ENCODE measurements at regions not wholly inside any gene's neighbourhood (a gene's known extent, or its start where the extent isn't known, plus 50 kb on each side); places are given as distances from the start of the nearest gene placed in this dataset.

DNA sequence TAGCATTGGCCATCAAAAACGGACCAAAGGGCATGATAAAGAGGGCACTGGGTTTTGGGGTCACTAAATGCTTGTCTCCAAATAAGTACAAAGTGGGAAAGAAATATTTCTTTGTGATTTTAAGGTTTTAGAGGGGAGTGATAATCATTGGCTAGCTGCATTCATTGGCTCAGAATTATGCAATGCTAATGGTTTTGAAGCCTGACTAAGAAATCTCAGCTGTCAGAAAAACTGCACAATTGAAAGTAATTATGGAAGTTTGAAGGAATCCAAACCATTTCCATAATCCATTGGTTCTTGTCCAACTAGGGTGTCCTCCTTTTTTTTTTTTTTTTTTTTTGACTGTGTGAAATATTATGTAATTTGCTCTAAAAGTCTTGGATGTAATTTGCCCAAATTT lies 88.2 kb upstream of the ARGLU1 start:
- DNase-seq (ENCODE audit: low read depth, low spot score) (no peak), ATAC-seq (no peak)
- Histone ChIP-seq H3K4me1 (ENCODE audit: control insufficient read depth in 1 of 2, insufficient read depth in 2 of 2, low read length in 2 of 2) (no peaks in the 10 kb centered on the region), H2AFZ (ENCODE audit: low read depth, low read length, poor library complexity, severe bottlenecking) (no peak overlapping the region), H4K20me1 (ENCODE audit: insufficient read depth) (no peaks in the 10 kb centered on the region), H3K27me3 (ENCODE audit: insufficient read depth, low read length) (no peaks in the 10 kb centered on the region), H3K9me2 (ENCODE audit: insufficient read depth) (no peaks in the 10 kb centered on the region), H3K9ac (ENCODE audit: low read length) (no peak overlapping the region), H3K36me3 (ENCODE audit: control insufficient read depth in 1 of 2, insufficient read depth in 2 of 2, low read length in 2 of 2) (no peaks in the 10 kb centered on the region), H3K27ac (ENCODE audit: low read depth, low read length) (no peak overlapping the region), H3K9me3 (ENCODE audit: control insufficient read depth in 1 of 2, insufficient read depth in 1 of 2, low read depth in 1 of 2, low read length in 2 of 2) (no peaks in the 10 kb centered on the region), H3K4me2 (ENCODE audit: low read length) (no peak overlapping the region), H3K79me2 (ENCODE audit: insufficient read depth, low read length) (no peaks in the 10 kb centered on the region), H3K4me3 (replicated peaks in 1 of 2; ENCODE audit: low read depth in 1 of 2, low read length in 2 of 2) (no peak overlapping the region)
- intact Hi-C loops (cut with micrococcal nuclease): no loop called here
- ChIA-PET POLR2A (no interaction called here), RAD21 (ENCODE audit: low non-redundant PET in 1 of 2, low total read pairs in 2 of 2, uncharacterized antibody in 2 of 2, unreplicated experiment in 2 of 2) (no interaction called here), CTCF (no interaction called here)
- TF ChIP-seq EZH2 (IDR thresholded peaks at IDR 0.05): no peak
- TF ChIP-seq SRF (IDR thresholded peaks at IDR 0.05; ENCODE audit: low read depth): no peak
- no peak for TF ChIP-seq EGR1 (IDR thresholded peaks at IDR 0.05; ENCODE audit: low read depth)
- no peak for TF ChIP-seq JUND (IDR thresholded peaks at IDR 0.05)
- TF ChIP-seq, protein P1, sequence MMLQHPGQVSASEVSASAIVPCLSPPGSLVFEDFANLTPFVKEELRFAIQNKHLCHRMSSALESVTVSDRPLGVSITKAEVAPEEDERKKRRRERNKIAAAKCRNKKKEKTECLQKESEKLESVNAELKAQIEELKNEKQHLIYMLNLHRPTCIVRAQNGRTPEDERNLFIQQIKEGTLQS (IDR thresholded peaks at IDR 0.05): no peak
- no peak for TF ChIP-seq EZH2phosphoT487 (IDR thresholded peaks at IDR 0.05; ENCODE audit: borderline replicate concordance)
- TF ChIP-seq ZNF274 (IDR thresholded peaks at IDR 0.05; ENCODE audit: low read depth, low read length): no peak
- TF ChIP-seq SP1 (IDR thresholded peaks at IDR 0.05; ENCODE audit: low read depth): no peak
- TF ChIP-seq POLR2AphosphoS5 (IDR thresholded peaks at IDR 0.05; ENCODE audit: low read depth, low read length): no peak
- TF ChIP-seq, protein P2, sequence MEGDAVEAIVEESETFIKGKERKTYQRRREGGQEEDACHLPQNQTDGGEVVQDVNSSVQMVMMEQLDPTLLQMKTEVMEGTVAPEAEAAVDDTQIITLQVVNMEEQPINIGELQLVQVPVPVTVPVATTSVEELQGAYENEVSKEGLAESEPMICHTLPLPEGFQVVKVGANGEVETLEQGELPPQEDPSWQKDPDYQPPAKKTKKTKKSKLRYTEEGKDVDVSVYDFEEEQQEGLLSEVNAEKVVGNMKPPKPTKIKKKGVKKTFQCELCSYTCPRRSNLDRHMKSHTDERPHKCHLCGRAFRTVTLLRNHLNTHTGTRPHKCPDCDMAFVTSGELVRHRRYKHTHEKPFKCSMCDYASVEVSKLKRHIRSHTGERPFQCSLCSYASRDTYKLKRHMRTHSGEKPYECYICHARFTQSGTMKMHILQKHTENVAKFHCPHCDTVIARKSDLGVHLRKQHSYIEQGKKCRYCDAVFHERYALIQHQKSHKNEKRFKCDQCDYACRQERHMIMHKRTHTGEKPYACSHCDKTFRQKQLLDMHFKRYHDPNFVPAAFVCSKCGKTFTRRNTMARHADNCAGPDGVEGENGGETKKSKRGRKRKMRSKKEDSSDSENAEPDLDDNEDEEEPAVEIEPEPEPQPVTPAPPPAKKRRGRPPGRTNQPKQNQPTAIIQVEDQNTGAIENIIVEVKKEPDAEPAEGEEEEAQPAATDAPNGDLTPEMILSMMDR (IDR thresholded peaks at IDR 0.05 in 2 of 3, conservative IDR thresholded peaks at IDR 0.05 in 1 of 3; ENCODE audit: borderline replicate concordance in 1 of 3, insufficient read depth in 1 of 3, low read depth in 2 of 3, low read length in 2 of 3): no peak
- no peak for TF ChIP-seq CEBPB (IDR thresholded peaks at IDR 0.05; ENCODE audit: low read depth)
- no peak for TF ChIP-seq REST (IDR thresholded peaks at IDR 0.05; ENCODE audit: low read depth)
- TF ChIP-seq TCF7L2 (IDR thresholded peaks at IDR 0.05; ENCODE audit: borderline replicate concordance, extremely low read depth, insufficient read depth, insufficient read length): no peak
- TF ChIP-seq, protein P3, sequence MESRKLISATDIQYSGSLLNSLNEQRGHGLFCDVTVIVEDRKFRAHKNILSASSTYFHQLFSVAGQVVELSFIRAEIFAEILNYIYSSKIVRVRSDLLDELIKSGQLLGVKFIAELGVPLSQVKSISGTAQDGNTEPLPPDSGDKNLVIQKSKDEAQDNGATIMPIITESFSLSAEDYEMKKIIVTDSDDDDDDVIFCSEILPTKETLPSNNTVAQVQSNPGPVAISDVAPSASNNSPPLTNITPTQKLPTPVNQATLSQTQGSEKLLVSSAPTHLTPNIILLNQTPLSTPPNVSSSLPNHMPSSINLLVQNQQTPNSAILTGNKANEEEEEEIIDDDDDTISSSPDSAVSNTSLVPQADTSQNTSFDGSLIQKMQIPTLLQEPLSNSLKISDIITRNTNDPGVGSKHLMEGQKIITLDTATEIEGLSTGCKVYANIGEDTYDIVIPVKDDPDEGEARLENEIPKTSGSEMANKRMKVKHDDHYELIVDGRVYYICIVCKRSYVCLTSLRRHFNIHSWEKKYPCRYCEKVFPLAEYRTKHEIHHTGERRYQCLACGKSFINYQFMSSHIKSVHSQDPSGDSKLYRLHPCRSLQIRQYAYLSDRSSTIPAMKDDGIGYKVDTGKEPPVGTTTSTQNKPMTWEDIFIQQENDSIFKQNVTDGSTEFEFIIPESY (IDR thresholded peaks at IDR 0.05; ENCODE audit: extremely low read depth, insufficient replicate concordance, low read length): no peak
- no peak for TF ChIP-seq ZFX (IDR thresholded peaks at IDR 0.05)
- TF ChIP-seq FOSL1 (IDR thresholded peaks at IDR 0.05; ENCODE audit: low read depth): no peak
- no peak for TF ChIP-seq POLR2A (IDR thresholded peaks at IDR 0.05; ENCODE audit: borderline replicate concordance, extremely low read depth, insufficient read depth, insufficient read length)
- no TSS peak for BruUV-seq (replicated peaks)
